ENCODE measurements at regions not wholly inside any gene's neighbourhood (a gene's known extent, or its start where the extent isn't known, plus 50 kb on each side); places are given as distances from the start of the nearest gene placed in this dataset.

DNA sequence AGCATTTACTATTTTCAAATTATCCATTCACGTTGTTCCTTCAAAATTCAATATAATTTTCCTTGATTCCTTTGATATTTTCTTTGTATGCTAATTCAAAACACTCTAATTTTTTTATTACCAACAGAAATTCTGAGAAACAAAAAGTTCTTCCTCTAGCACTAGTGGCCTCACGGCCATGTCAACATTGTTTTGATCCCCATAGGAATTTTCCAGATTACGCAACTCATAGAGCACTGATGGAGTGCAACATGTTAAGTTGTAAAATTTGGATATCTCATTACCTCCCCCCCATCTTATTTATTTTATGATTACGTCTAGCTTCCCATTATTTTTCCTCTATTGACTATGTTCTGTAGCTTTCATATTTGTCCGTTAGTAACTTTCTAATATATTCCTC is 745.3 kb downstream of the TUSC7 start:
- no peak overlapping the region for H3K4me3 ChIP-seq
- intact Hi-C loops (cut with DNase I; ENCODE audit: low total_unique reads) (no loop called here), in situ Hi-C loops (cut with MboI; ENCODE audit: low pct_ligation_motif_present in 1 of 4, low pct_unique_long_range_greater_than_20kb in 1 of 4, low sequenced_read_pairs in 3 of 4) (no loop called here)
- no peak for DNase-seq
- WGBS, 2 donors (ENCODE audit: low coverage in 1 of 2), result 76 to 77% methylated on average over 3 to 5 of the region's 5 CpGs
- no peak overlapping the region for H3K27ac ChIP-seq
- no peaks in the 10 kb centered on the region for H3K36me3 ChIP-seq
- H3K4me1 ChIP-seq, result no peaks in the 10 kb centered on the region
- no peaks in the 10 kb centered on the region for H3K9me3 ChIP-seq
- no peaks in the 10 kb centered on the region for H3K27me3 ChIP-seq
- TF ChIP-seq POLR2AphosphoS5 (IDR thresholded peaks at IDR 0.05), result no peak
- TF ChIP-seq CTCF (IDR thresholded peaks at IDR 0.05), result no peak
- TF ChIP-seq EP300 (IDR thresholded peaks at IDR 0.05; ENCODE audit: low read depth), result no peak
- TF ChIP-seq POLR2A (IDR thresholded peaks at IDR 0.05), result no peak

DNA sequence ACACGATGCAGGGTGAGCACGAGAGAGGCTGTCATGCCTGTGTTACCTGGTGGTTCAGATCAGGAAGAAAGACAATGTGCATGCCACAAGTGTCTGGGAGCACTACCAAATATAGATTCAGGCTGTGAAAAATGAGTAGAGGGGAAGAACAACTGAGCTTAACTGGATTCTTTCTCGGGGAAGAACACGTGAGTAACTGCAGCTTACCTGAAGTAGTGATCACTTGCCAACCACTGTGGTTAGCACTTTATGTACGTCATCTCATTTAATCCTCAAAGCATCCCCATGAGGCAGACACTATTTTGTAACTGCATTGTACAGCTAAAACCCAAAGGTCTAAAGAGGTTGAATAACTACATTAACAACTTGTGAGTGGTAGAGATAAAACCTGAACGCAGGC is 746.2 kb downstream of the TUSC7 start:
- Histone ChIP-seq H3K4me1 (no peaks in the 10 kb centered on the region), H3K9me3 (no peaks in the 10 kb centered on the region), H3K4me3 (no peak overlapping the region), H3K36me3 (no peaks in the 10 kb centered on the region), H3K27me3 (no peaks in the 10 kb centered on the region), H3K27ac (no peak overlapping the region)
- in situ Hi-C loops (cut with MboI; ENCODE audit: low pct_ligation_motif_present in 1 of 4, low pct_unique_long_range_greater_than_20kb in 1 of 4, low sequenced_read_pairs in 3 of 4) (no loop called here), intact Hi-C loops (cut with DNase I; ENCODE audit: low total_unique reads) (no loop called here)
- DNase-seq, result no peak
- no peak for TF ChIP-seq POLR2A (IDR thresholded peaks at IDR 0.05)
- no peak for TF ChIP-seq POLR2AphosphoS5 (IDR thresholded peaks at IDR 0.05)
- no peak for TF ChIP-seq EP300 (IDR thresholded peaks at IDR 0.05; ENCODE audit: low read depth)
- TF ChIP-seq CTCF (IDR thresholded peaks at IDR 0.05), result no peak
- WGBS, 2 donors (ENCODE audit: low coverage in 1 of 2), result 83 to 96% methylated on average over 3 to 6 of the region's 6 CpGs

DNA sequence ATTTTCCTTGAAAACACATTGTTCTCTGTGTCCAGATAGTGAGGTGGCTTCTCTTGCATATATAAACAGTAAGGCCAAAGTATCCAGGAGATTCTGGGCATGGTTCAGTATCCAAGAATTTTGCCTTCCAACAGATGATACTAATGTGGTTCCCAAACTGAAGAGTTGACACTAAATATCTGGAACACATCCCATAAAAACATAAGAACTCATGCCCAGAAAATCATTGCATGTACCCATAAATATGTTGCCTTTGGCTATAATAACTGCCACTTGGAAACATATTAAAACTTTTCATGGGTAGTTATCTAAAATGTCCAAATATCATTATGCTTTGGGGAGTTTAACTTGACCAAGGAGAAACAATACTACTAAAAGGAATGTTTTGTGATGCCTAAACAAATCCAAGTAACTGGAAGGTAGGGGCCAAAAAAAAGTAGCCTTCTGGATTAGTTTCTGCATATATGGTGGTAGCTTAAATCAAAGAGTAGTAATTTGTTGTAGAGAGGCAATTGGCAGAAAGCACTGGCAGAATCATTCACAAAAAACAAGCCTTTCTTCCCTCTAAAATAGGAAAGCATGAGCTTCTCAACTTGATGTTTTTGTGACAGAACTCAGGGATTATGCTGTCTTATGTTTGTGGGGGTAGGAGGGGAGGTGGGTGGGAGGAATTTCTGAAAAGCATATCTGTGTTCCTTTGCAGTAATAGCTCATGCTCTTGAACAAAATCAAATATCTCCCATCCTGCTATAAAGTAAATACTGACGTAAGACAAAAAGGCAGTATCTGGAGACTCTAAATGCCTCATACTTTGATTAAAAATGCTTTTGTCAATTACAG is 753.9 kb downstream of the TUSC7 start:
- TF ChIP-seq EP300 (IDR thresholded peaks at IDR 0.05; ENCODE audit: low read depth) (no peak), POLR2AphosphoS5 (IDR thresholded peaks at IDR 0.05) (no peak), POLR2A (IDR thresholded peaks at IDR 0.05) (no peak), CTCF (IDR thresholded peaks at IDR 0.05) (no peak)
- intact Hi-C loops (cut with DNase I; ENCODE audit: low total_unique reads) (no loop called here), in situ Hi-C loops (cut with MboI; ENCODE audit: low pct_ligation_motif_present in 1 of 4, low pct_unique_long_range_greater_than_20kb in 1 of 4, low sequenced_read_pairs in 3 of 4) (no loop called here)
- no peak overlapping the region for H3K4me3 ChIP-seq
- no peak for DNase-seq
- 84 to 100% methylated on average over 1 of the region's 1 CpG for WGBS, 2 donors (ENCODE audit: low coverage in 1 of 2)
- H3K9me3 ChIP-seq, result no peaks in the 10 kb centered on the region
- no peak overlapping the region for H3K27ac ChIP-seq
- no peaks in the 10 kb centered on the region for H3K4me1 ChIP-seq
- H3K27me3 ChIP-seq, result no peaks in the 10 kb centered on the region
- no peaks in the 10 kb centered on the region for H3K36me3 ChIP-seq

- no peaks in the 10 kb centered on the region for H3K9me3 ChIP-seq
- H3K27me3 ChIP-seq, result no peaks in the 10 kb centered on the region
- in situ Hi-C loops (cut with MboI; ENCODE audit: low pct_ligation_motif_present in 1 of 4, low pct_unique_long_range_greater_than_20kb in 1 of 4, low sequenced_read_pairs in 3 of 4), result no loop called here
- H3K36me3 ChIP-seq, result no peaks in the 10 kb centered on the region
- 30 to 45% methylated on average over 1 of the region's 1 CpG for WGBS, 2 donors (ENCODE audit: low coverage in 1 of 2)
- no peak overlapping the region for H3K27ac ChIP-seq
- DNase-seq, result no peak
- intact Hi-C loops (cut with DNase I; ENCODE audit: low total_unique reads), result no loop called here
- H3K4me3 ChIP-seq, result no peak overlapping the region
- H3K4me1 ChIP-seq, result peaks cover 0 to 5% (median 2%) of the 10 kb centered on the region in 4 donors
- TF ChIP-seq POLR2AphosphoS5 (IDR thresholded peaks at IDR 0.05) (no peak), EP300 (IDR thresholded peaks at IDR 0.05; ENCODE audit: low read depth) (no peak), POLR2A (IDR thresholded peaks at IDR 0.05) (no peak), CTCF (IDR thresholded peaks at IDR 0.05) (no peak)
These were observed 762.3 kb downstream of the TUSC7 start for GRCh38 chr3:117471831-117472230.

Data from transverse colon (tissue), 4 donors.